K562 (cell line): ENCODE measurements at regions not wholly inside any gene's neighbourhood (a gene's known extent, or its start where the extent isn't known, plus 50 kb on each side); places are given as distances from the start of the nearest gene placed in this dataset.
A peak's percentile ranks its signal among the peaks of the same experiment; 100 is the strongest.

Experiments used
- BDP1 ChIP-seq: IDR thresholded peaks from 3 replicates; pipeline ENCODE4 v1.6.1; 2011; ENCODE audit not compliant: insufficient read length, insufficient read depth
- CBFA2T3 ChIP-seq: fragments of 450-650 bp; IDR thresholded peaks from 2 replicates; pipeline ENCODE4 v1.6.1; 2017
- FOXK2 ChIP-seq, 2 experiments: fragments of 450-650 bp; IDR thresholded peaks in 1 of 2; conservative IDR thresholded peaks in 1 of 2; 2 replicates each; pipeline ENCODE4 v1.6.1; 2016; ENCODE audit warnings: low read depth in 2 of 2, mild to moderate bottlenecking in 1 of 2
- HDAC1 ChIP-seq, 2 experiments: fragments of 450-650 bp; IDR thresholded peaks; 2 replicates each; pipeline ENCODE4 v1.6.1; 2016 to 2017; ENCODE audit warnings: inconsistent platforms in 1 of 2, mild to moderate bottlenecking in 1 of 2, moderate library complexity in 1 of 2
- HOMEZ ChIP-seq: fragments of 250-450 bp; sonication (Bioruptor Pico); IDR thresholded peaks from 2 replicates; pipeline ENCODE4 v1.4.0; 2020; ENCODE audit warnings: mild to moderate bottlenecking, moderate library complexity
- KAT8 ChIP-seq: fragments of 450-650 bp; IDR thresholded peaks from 2 replicates; pipeline ENCODE4 v1.6.1; 2016; ENCODE audit warnings: low read depth, mild to moderate bottlenecking
- MCM5 ChIP-seq: fragments of 450-650 bp; IDR thresholded peaks from 2 replicates; pipeline ENCODE4 v1.6.1; 2016; ENCODE audit warnings: low read depth
- MEF2D ChIP-seq: conservative IDR thresholded peaks from 2 replicates; pipeline ENCODE4 v1.6.1; 2016; ENCODE audit warnings: low read depth, missing genetic modification characterization, missing compliant biosample characterization
- MIER1 ChIP-seq: fragments of 450-650 bp; IDR thresholded peaks from 2 replicates; pipeline ENCODE4 v1.6.1; 2016; ENCODE audit warnings: antibody characterized with exemption, mild to moderate bottlenecking, low read depth
- POLR2B ChIP-seq: fragments of 450-650 bp; IDR thresholded peaks from 2 replicates; pipeline ENCODE4 v1.6.1; 2018; ENCODE audit warnings: low read depth; ENCODE audit not compliant: partially characterized antibody
- PRMT5 ChIP-seq: sonication (generic); formaldehyde crosslinking; IDR thresholded peaks from 2 replicates; pipeline ENCODE4 v1.5.0; 2020; ENCODE audit warnings: missing genetic modification reagents
- RBM25 ChIP-seq: fragments of 200-400 bp; formaldehyde crosslinking; IDR thresholded peaks from 2 replicates; pipeline ENCODE4 v1.6.1; 2018; ENCODE audit warnings: low read length, low read depth, moderate library complexity; ENCODE audit not compliant: severe bottlenecking
- RCOR1 ChIP-seq, 2 experiments: IDR thresholded peaks; 2 replicates each; pipeline ENCODE4 v1.6.1; 2012; ENCODE audit warnings: low read depth in 2 of 2, low read length in 2 of 2, borderline replicate concordance in 1 of 2, improper control_type of control experiment in 1 of 2
- SP2 ChIP-seq: IDR thresholded peaks from 2 replicates; pipeline ENCODE4 v1.6.1; 2011; ENCODE audit warnings: mild to moderate bottlenecking, low read depth, low read length, moderate library complexity; ENCODE audit not compliant: poor library complexity, severe bottlenecking; ENCODE audit errors: extremely low read depth
- SRSF1 ChIP-seq: fragments of 200-400 bp; formaldehyde crosslinking; IDR thresholded peaks from 2 replicates; pipeline ENCODE4 v1.6.1; 2017; ENCODE audit warnings: mild to moderate bottlenecking, low read depth, low read length, moderate library complexity
- SRSF9 ChIP-seq: fragments of 200-400 bp; formaldehyde crosslinking; IDR thresholded peaks from 2 replicates; pipeline ENCODE4 v1.6.1; 2017; ENCODE audit warnings: low read depth, low read length, borderline replicate concordance
- ZBTB26 ChIP-seq: fragments of 450-650 bp; formaldehyde crosslinking; IDR thresholded peaks from 2 replicates; pipeline ENCODE4 v1.4.0; 2022; ENCODE audit warnings: missing genetic modification characterization
- ZNF23 ChIP-seq: fragments of 250-450 bp; sonication (Bioruptor Pico); IDR thresholded peaks from 2 replicates; pipeline ENCODE4 v1.4.0; 2020; ENCODE audit warnings: mild to moderate bottlenecking
- ZNF583 ChIP-seq: fragments of 250-450 bp; sonication (Bioruptor Pico); IDR thresholded peaks from 2 replicates; pipeline ENCODE4 v1.4.0; 2020

DNA sequence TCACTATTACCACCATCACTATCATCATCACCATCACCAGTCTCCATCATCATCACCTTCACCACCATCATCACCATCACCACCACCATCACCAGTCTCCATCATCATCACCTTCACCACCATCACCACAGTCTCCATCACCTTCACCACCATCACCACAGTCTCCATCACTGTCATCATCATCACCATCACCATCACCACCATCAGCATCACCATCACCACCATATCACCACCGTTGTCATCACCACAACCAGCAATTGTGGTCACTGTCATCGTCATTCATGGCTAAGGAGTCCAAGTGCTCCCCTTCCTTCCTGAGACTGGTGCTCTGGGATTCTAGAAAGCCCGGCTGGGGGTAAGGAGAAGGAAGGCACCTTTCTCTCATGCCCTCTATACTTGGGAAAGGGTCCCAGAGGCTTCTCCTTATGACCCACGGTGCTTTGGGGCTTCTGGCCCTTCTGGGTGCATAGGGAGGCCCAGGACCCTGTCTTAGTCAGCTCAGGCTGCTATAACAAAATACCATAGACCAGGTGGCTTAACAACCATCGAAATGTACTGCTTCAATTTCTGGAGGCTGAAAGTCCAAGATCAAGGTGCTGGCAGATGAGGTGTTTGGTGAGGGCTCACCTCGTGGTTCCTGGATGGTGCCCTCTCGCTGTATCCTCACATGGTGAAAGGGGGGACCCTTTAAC, 93.4 kb upstream of the GSE1 start (continued):
- TF ChIP-seq ZNF23 (no peak), POLR2B (no peak), MEF2D (tag) (no peak), MIER1 (no peak), CBFA2T3 (no peak), KAT8 (no peak), SRSF1 (no peak), BDP1 (no peak), PRMT5 (CRISPR knock-in tag) (no peak), SRSF9 (no peak), SP2 (no peak), MCM5 (no peak), HDAC1 (IDR thresholded peaks at IDR 0.05) (peak in 1 of 2 experiments; percentile 74; a peak in 2 of 4 replicates), RBM25 (no peak), ZNF583 (CRISPR knock-in tag) (no peak), FOXK2 (conservative IDR thresholded peaks at IDR 0.05 in 1 of 2, IDR thresholded peaks at IDR 0.05 in 1 of 2; ENCODE audit: low read depth in 2 of 2) (no peak), RCOR1 (IDR thresholded peaks at IDR 0.05; ENCODE audit: borderline replicate concordance in 1 of 2, low read depth in 2 of 2, low read length in 2 of 2) (peak in 1 of 2 experiments; percentile 8; a peak in 1 of 4 replicates), HOMEZ (CRISPR knock-in tag) (no peak), ZBTB26 (CRISPR knock-in tag) (0 out of 2 replicates have a peak, but pooled peaks have one; percentile 54)
